NCI-H2029 (cell line): ENCODE measurements at regions not wholly inside any gene's neighbourhood (a gene's known extent, or its start where the extent isn't known, plus 50 kb on each side); places are given as distances from the start of the nearest gene placed in this dataset.

ENCODE experiments used
- DNase-seq: peaks from one replicate; lab custom pipeline; 2025; lab: John Stamatoyannopoulos, UW

- no peak for DNase-seq
These were observed 184.0 kb upstream of the BCL6 start for GRCh38 chr3:187929112-187929816.

- DNase-seq: no peak
These were observed 184.8 kb upstream of the BCL6 start for GRCh38 chr3:187930021-187930420.

- no peak for DNase-seq
These were observed 185.8 kb upstream of the BCL6 start for GRCh38 chr3:187931101-187931500.

GRCh38 chr3:187931770-187932278, 186.6 kb upstream of the BCL6 start:
- DNase-seq: no peak

- DNase-seq: no peak
These were observed 187.3 kb upstream of the BCL6 start for GRCh38 chr3:187932530-187932929.

GRCh38 chr3:187935623-187936156, 190.4 kb upstream of the BCL6 start:
- DNase-seq: no peak

- no peak for DNase-seq
These were observed 191.4 kb upstream of the BCL6 start for GRCh38 chr3:187936676-187937075.

- no peak for DNase-seq
These were observed 194.6 kb upstream of the BCL6 start for GRCh38 chr3:187939891-187940290.

GRCh38 chr3:187941135-187941847, 196.0 kb upstream of the BCL6 start:
- DNase-seq: no peak

GRCh38 chr3:187941848-187942194, 196.6 kb upstream of the BCL6 start:
- no peak for DNase-seq

- no peak for DNase-seq
These were observed 197.5 kb upstream of the BCL6 start for GRCh38 chr3:187942658-187943241.

- DNase-seq: no peak
These were observed 198.6 kb upstream of the BCL6 start for GRCh38 chr3:187943677-187944389.

GRCh38 chr3:187944390-187945179, 199.3 kb upstream of the BCL6 start:
- no peak for DNase-seq

GRCh38 chr3:187945374-187945773, 200.1 kb upstream of the BCL6 start:
- no peak for DNase-seq

- peak; percentile 30 for DNase-seq
These were observed 201.0 kb upstream of the BCL6 start for GRCh38 chr3:187946163-187946691.

GRCh38 chr3:187946981-187947380, 201.7 kb upstream of the BCL6 start:
- DNase-seq: no peak

GRCh38 chr3:187947927-187948682, 202.8 kb upstream of the BCL6 start:
- no peak for DNase-seq

- no peak for DNase-seq
These were observed 204.0 kb upstream of the BCL6 start for GRCh38 chr3:187949093-187949820.

GRCh38 chr3:187950671-187951070, 203.3 kb upstream of the LPP start:
- DNase-seq: no peak
